Astrocyte (in vitro differentiated cells and primary cell): ENCODE measurements at regions not wholly inside any gene's neighbourhood (a gene's known extent, or its start where the extent isn't known, plus 50 kb on each side); places are given as distances from the start of the nearest gene placed in this dataset.

Source experiments
- DNase-seq: peaks from one replicate; pipeline ENCODE4 v3.0.0-alpha.2; 2010; ENCODE audit warnings: low read depth
- FAIRE-seq: peaks from 2 replicates; lab custom pipeline; 2011; peaks lifted over from hg19 to GRCh38; lab: Jason Lieb, UNC
- H2AFZ ChIP-seq: 2 replicates; pipeline ENCODE4 v1.6.0; 2012; ENCODE audit warnings: low read depth, low read length, inconsistent platforms
- H3K27ac ChIP-seq: 2 replicates; pipeline ENCODE4 v1.5.1; 2011; ENCODE audit warnings: low read depth, low read length, inconsistent platforms
- H3K27me3 ChIP-seq: 2 replicates; pipeline ENCODE4 v1.6.0; 2011; ENCODE audit warnings: low read length, inconsistent platforms; ENCODE audit not compliant: insufficient read depth
- H3K36me3 ChIP-seq: 2 replicates; pipeline ENCODE4 v1.5.1; 2011; ENCODE audit warnings: low read length, inconsistent platforms; ENCODE audit not compliant: insufficient read depth
- H3K4me1 ChIP-seq: 2 replicates; pipeline ENCODE4 v1.5.1; 2011; ENCODE audit warnings: low read length, inconsistent platforms; ENCODE audit not compliant: insufficient read depth
- H3K4me2 ChIP-seq: 2 replicates; pipeline ENCODE4 v1.6.0; 2012; ENCODE audit warnings: low read length, inconsistent platforms
- H3K4me3 ChIP-seq: 2 replicates; pipeline ENCODE4 v1.5.1; 2011; ENCODE audit warnings: low read depth, mild to moderate bottlenecking, low read length, inconsistent platforms; ENCODE audit not compliant: insufficient read depth
- H3K79me2 ChIP-seq: 2 replicates; pipeline ENCODE4 v1.6.0; 2012; ENCODE audit warnings: mild to moderate bottlenecking, low read length, inconsistent platforms; ENCODE audit not compliant: insufficient read depth
- H3K9ac ChIP-seq: 2 replicates; pipeline ENCODE4 v1.6.0; 2012; ENCODE audit warnings: mild to moderate bottlenecking, low read length, inconsistent platforms
- H3K9me3 ChIP-seq: 2 replicates; pipeline ENCODE4 v1.5.1; 2012; ENCODE audit warnings: low read depth, mild to moderate bottlenecking, low read length, inconsistent platforms; ENCODE audit not compliant: insufficient read depth
- H4K20me1 ChIP-seq: 2 replicates; pipeline ENCODE4 v1.6.0; 2012; ENCODE audit warnings: low read length, inconsistent platforms; ENCODE audit not compliant: insufficient read depth
- H3K27ac Mint-ChIP-seq: one replicate; pipeline ENCODE4 v1.8.0; 2021; ENCODE audit warnings: mild to moderate bottlenecking, mixed read lengths; ENCODE audit not compliant: unreplicated experiment
- H3K27me3 Mint-ChIP-seq: one replicate; pipeline ENCODE4 v1.8.0; 2021; ENCODE audit warnings: low read depth, mixed read lengths; ENCODE audit not compliant: unreplicated experiment
- H3K36me3 Mint-ChIP-seq: one replicate; pipeline ENCODE4 v1.8.0; 2021; ENCODE audit warnings: low read depth, mixed read lengths; ENCODE audit not compliant: unreplicated experiment
- H3K4me1 Mint-ChIP-seq: one replicate; pipeline ENCODE4 v1.8.0; 2021; ENCODE audit warnings: low read depth, mixed read lengths; ENCODE audit not compliant: unreplicated experiment
- H3K4me3 Mint-ChIP-seq: one replicate; pipeline ENCODE4 v1.8.0; 2021; ENCODE audit warnings: mild to moderate bottlenecking, moderate library complexity, mixed read lengths; ENCODE audit not compliant: unreplicated experiment
- H3K9me3 Mint-ChIP-seq: one replicate; pipeline ENCODE4 v1.8.0; 2021; ENCODE audit warnings: mild to moderate bottlenecking, mixed read lengths; ENCODE audit not compliant: unreplicated experiment
- CTCF ChIP-seq: IDR thresholded peaks from 2 replicates; pipeline ENCODE4 v1.5.1; 2011; ENCODE audit warnings: low read depth, mild to moderate bottlenecking, inconsistent platforms, low read length, moderate library complexity; ENCODE audit not compliant: insufficient read depth
- EZH2 ChIP-seq: IDR thresholded peaks from 2 replicates; pipeline ENCODE4 v1.6.1; 2012; ENCODE audit warnings: mild to moderate bottlenecking, low read length, inconsistent platforms; ENCODE audit not compliant: insufficient read depth

DNA sequence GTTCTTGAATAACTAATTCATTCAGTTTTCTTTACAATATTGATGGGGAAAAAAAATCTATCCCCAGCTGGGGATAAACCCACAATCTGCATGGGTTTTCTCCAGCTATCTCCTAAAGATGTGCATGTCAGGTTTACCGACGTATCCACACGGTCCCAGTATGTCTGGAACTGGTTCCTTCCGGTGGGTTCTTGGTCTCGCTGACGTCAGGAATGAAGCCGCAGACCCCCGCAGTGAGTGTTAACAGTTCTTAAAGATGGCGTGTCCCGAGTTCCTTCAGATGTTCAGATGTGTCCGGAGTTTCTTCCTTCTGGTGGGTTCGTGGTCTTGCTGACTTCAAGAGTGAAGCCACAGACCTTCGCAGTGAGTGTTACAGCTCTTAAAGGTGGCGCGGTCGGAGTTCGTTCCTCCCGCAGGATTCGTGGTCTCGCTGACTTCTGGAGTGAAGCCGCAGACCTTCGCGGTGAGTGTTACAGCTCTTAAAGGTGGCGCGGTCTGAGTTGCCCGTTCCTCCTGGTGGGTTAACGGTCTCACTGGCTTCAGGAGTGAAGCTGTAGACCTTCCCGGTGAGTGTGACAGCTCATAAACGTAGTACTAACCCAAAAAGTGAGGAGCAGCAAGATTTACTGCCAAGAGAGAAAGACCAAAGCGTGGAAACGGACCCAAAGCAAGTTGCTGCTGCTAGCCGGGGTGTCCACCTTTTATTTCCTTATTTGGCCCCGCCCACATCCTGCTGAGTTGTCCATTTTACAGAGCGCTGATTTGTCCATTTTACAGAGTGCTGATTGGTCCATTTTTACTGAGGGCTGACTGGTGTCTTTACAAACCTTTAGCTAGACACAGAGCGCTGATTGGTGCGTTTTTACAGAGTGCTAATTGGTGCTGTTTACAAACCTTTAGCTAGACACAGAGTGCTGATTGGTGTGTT, 195.1 kb upstream of the NR2F2 start:
- Mint-ChIP-seq H3K9me3 (peaks cover 4% of the 10 kb centered on the region), H3K27ac (no peak overlapping the region), H3K36me3 (no peaks in the 10 kb centered on the region), H3K4me1 (no peaks in the 10 kb centered on the region), H3K27me3 (no peaks in the 10 kb centered on the region), H3K4me3 (no peak overlapping the region)
- no peaks in the 10 kb centered on the region for H3K4me1 ChIP-seq
- no peak overlapping the region for H3K9ac ChIP-seq
- H2AFZ ChIP-seq, result no peak overlapping the region
- peaks cover 4% of the 10 kb centered on the region for H3K9me3 ChIP-seq
- no peak for DNase-seq
- FAIRE-seq, result no peak
- H3K4me2 ChIP-seq, result no peak overlapping the region
- no peak overlapping the region for H3K27ac ChIP-seq
- no peaks in the 10 kb centered on the region for H3K27me3 ChIP-seq
- H3K4me3 ChIP-seq, result no peak overlapping the region
- H3K36me3 ChIP-seq, result no peaks in the 10 kb centered on the region
- TF ChIP-seq EZH2, result no peak
- TF ChIP-seq CTCF, result no peak
- H3K79me2 ChIP-seq, result no peaks in the 10 kb centered on the region
- no peaks in the 10 kb centered on the region for H4K20me1 ChIP-seq

DNA sequence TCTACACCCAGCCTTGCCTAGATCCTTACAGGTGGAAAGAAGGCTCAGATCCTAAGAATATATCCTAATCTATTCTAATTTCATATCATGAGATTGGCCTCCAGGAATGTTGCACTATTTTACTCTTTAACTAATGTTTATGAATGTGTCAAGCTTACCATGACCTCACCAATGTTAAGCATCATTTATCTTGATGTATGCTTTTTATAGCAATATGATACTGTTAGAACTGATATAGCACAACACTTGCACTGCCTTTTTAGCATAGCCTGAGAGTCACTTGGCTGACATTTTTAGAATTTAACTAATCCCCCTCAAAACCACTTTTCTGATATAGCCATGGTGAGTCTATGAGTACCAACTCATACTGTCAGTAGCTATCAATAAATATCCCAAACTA, 191.5 kb upstream of the NR2F2 start:
- no peaks in the 10 kb centered on the region for H3K36me3 ChIP-seq
- no peak overlapping the region for H3K9ac ChIP-seq
- no peak for DNase-seq
- H3K4me1 Mint-ChIP-seq, result no peaks in the 10 kb centered on the region
- H3K4me1 ChIP-seq, result no peaks in the 10 kb centered on the region
- FAIRE-seq, result no peak
- peaks cover 11% of the 10 kb centered on the region for H3K9me3 Mint-ChIP-seq
- H3K27ac ChIP-seq, result no peak overlapping the region
- no peak overlapping the region for H3K4me3 Mint-ChIP-seq
- peaks cover 4% of the 10 kb centered on the region for H3K9me3 ChIP-seq
- H3K79me2 ChIP-seq, result no peaks in the 10 kb centered on the region
- H2AFZ ChIP-seq, result no peak overlapping the region
- no peak for TF ChIP-seq CTCF
- TF ChIP-seq EZH2, result no peak
- no peak overlapping the region for H3K4me2 ChIP-seq
- no peaks in the 10 kb centered on the region for H4K20me1 ChIP-seq
- no peaks in the 10 kb centered on the region for H3K36me3 Mint-ChIP-seq
- H3K27me3 Mint-ChIP-seq, result no peaks in the 10 kb centered on the region
- no peak overlapping the region for H3K4me3 ChIP-seq
- H3K27ac Mint-ChIP-seq, result no peak overlapping the region
- no peaks in the 10 kb centered on the region for H3K27me3 ChIP-seq

GRCh38 chr15:96142498-96142897, 188.0 kb upstream of the NR2F2 start:
- H3K4me1 Mint-ChIP-seq, result peaks cover 9% of the 10 kb centered on the region
- Histone ChIP-seq H2AFZ (no peak overlapping the region), H3K9ac (no peak overlapping the region), H3K36me3 (no peaks in the 10 kb centered on the region), H3K4me3 (no peak overlapping the region), H3K27me3 (no peaks in the 10 kb centered on the region), H3K9me3 (no peaks in the 10 kb centered on the region), H3K79me2 (no peaks in the 10 kb centered on the region), H4K20me1 (no peaks in the 10 kb centered on the region), H3K27ac (no peak overlapping the region), H3K4me2 (no peak overlapping the region), H3K4me1 (no peaks in the 10 kb centered on the region)
- no peak overlapping the region for H3K4me3 Mint-ChIP-seq
- H3K27me3 Mint-ChIP-seq, result no peaks in the 10 kb centered on the region
- TF ChIP-seq CTCF (no peak), EZH2 (no peak)
- H3K36me3 Mint-ChIP-seq, result no peaks in the 10 kb centered on the region
- H3K9me3 Mint-ChIP-seq, result peaks cover 11% of the 10 kb centered on the region
- H3K27ac Mint-ChIP-seq, result no peak overlapping the region
- no peak for DNase-seq
- no peak for FAIRE-seq
